ENCODE measurements at regions not wholly inside any gene's neighbourhood (a gene's known extent, or its start where the extent isn't known, plus 50 kb on each side); places are given as distances from the start of the nearest gene placed in this dataset.
"Not testable (repeated sequence)": the region's sequence is repeated elsewhere in the genome, so short reads cannot be mapped to it uniquely, and the experiment has no call there.

- DNase-seq (ENCODE audit: low read depth): no peak
These were observed 404.9 kb upstream of the MMS22L start for GRCh38 chr6:97687916-97688315.

GRCh38 chr6:97689078-97689754 is 406.2 kb upstream of the MMS22L start:
- DNase-seq (ENCODE audit: low read depth): no peak

- peak; percentile 62 for DNase-seq (ENCODE audit: low read depth)
These were observed 414.4 kb upstream of the MMS22L start for GRCh38 chr6:97697456-97697855.

GRCh38 chr6:97701801-97702200 is 418.8 kb upstream of the MMS22L start:
- DNase-seq (ENCODE audit: low read depth): no peak

GRCh38 chr6:97702248-97702647 is 419.2 kb upstream of the MMS22L start:
- DNase-seq (ENCODE audit: low read depth): no peak

- DNase-seq (ENCODE audit: low read depth): peak; percentile 3
These were observed 420.6 kb upstream of the MMS22L start for GRCh38 chr6:97703661-97704060.

- DNase-seq (ENCODE audit: low read depth): peak; percentile 3
These were observed 422.6 kb upstream of the MMS22L start for GRCh38 chr6:97705568-97705967.

GRCh38 chr6:97712751-97713150 is 429.7 kb upstream of the MMS22L start:
- no peak for DNase-seq (ENCODE audit: low read depth)

GRCh38 chr6:97714772-97715171 is 431.8 kb upstream of the MMS22L start:
- no peak for DNase-seq (ENCODE audit: low read depth)

- DNase-seq (ENCODE audit: low read depth): no peak
These were observed 434.1 kb upstream of the MMS22L start for GRCh38 chr6:97717086-97717485.

GRCh38 chr6:97726378-97726777 is 443.4 kb upstream of the MMS22L start:
- no peak for DNase-seq (ENCODE audit: low read depth)

GRCh38 chr6:97732045-97732444 is 449.0 kb upstream of the MMS22L start:
- no peak for DNase-seq (ENCODE audit: low read depth)

- no peak for DNase-seq (ENCODE audit: low read depth)
These were observed 474.6 kb upstream of the MMS22L start for GRCh38 chr6:97757575-97757974.

GRCh38 chr6:97765461-97765860 is 482.4 kb upstream of the MMS22L start:
- DNase-seq (ENCODE audit: low read depth): no peak

- DNase-seq (ENCODE audit: low read depth): no peak
These were observed 488.4 kb upstream of the MMS22L start for GRCh38 chr6:97771372-97771771.

GRCh38 chr6:97775012-97775411 is 492.0 kb upstream of the MMS22L start:
- DNase-seq (ENCODE audit: low read depth): no peak

- no peak for DNase-seq (ENCODE audit: low read depth)
These were observed 495.4 kb upstream of the MMS22L start for GRCh38 chr6:97778290-97779038.

GRCh38 chr6:97779039-97779766 is 496.2 kb upstream of the MMS22L start:
- not testable (repeated sequence) for DNase-seq (ENCODE audit: low read depth)

GRCh38 chr6:97790926-97791590 is 508.0 kb upstream of the MMS22L start:
- DNase-seq (ENCODE audit: low read depth): no peak

- DNase-seq (ENCODE audit: low read depth): no peak
These were observed 522.6 kb upstream of the MMS22L start for GRCh38 chr6:97805596-97805995.

GRCh38 chr6:97812940-97813339 is 529.9 kb upstream of the MMS22L start:
- no peak for DNase-seq (ENCODE audit: low read depth)

GRCh38 chr6:97813889-97814567 is 531.0 kb upstream of the MMS22L start:
- no peak for DNase-seq (ENCODE audit: low read depth)

All from M059J (cell line).